Esophagus muscularis mucosa (tissue), 4 donors: ENCODE measurements at regions not wholly inside any gene's neighbourhood (a gene's known extent, or its start where the extent isn't known, plus 50 kb on each side); places are given as distances from the start of the nearest gene placed in this dataset.

ENCODE experiments used
- DNase-seq: peaks from one replicate; pipeline ENCODE4 v3.0.0-alpha.2; 2017; ENCODE audit errors: extremely low spot score
- H3K27ac ChIP-seq, 4 donors: fragments of 200-600 bp; sonication (generic); replicated peaks in 1 of 4; 1 replicate in 3 of 4; 2 replicates in 1 of 4; pipeline ENCODE4 v1.5.1; 2016 to 2019; ENCODE audit warnings: mild to moderate bottlenecking in 1 of 4
- H3K27me3 ChIP-seq, 4 donors: fragments of 200-600 bp; sonication (generic); one replicate each; pipeline versions ENCODE4 v1.5.1 to v1.6.0; 2016 to 2019
- H3K36me3 ChIP-seq, 4 donors: fragments of 200-600 bp; sonication (generic); one replicate each; pipeline ENCODE4 v1.5.1; 2016 to 2019
- H3K4me1 ChIP-seq, 4 donors: fragments of 200-600 bp; sonication (generic); one replicate each; pipeline ENCODE4 v1.5.1; 2016 to 2019
- H3K4me3 ChIP-seq, 4 donors: fragments of 200-600 bp; sonication (generic); 1 replicate in 2 of 4; 2 replicates in 2 of 4; pipeline ENCODE4 v1.5.1; 2016 to 2019; ENCODE audit warnings: mild to moderate bottlenecking in 4 of 4, moderate library complexity in 1 of 4
- H3K9me3 ChIP-seq, 4 donors: fragments of 200-600 bp; sonication (generic); 1 replicate in 3 of 4; 2 replicates in 1 of 4; pipeline ENCODE4 v1.5.1; 2016 to 2019
- CTCF ChIP-seq, 3 experiments: fragments of 200-600 bp in 2 of 3; fragments of 450-650 bp in 1 of 3; sonication (generic) in 2 of 3; IDR thresholded peaks; one replicate each; pipeline ENCODE4 v1.5.1; 2017 to 2019; ENCODE audit warnings: antibody characterized with exemption in 3 of 3, mild to moderate bottlenecking in 2 of 3, moderate library complexity in 1 of 3
- EP300 ChIP-seq: sonication (generic); formaldehyde crosslinking; IDR thresholded peaks from one replicate; pipeline ENCODE4 v1.6.1; 2017; ENCODE audit warnings: antibody characterized with exemption
- POLR2A ChIP-seq: fragments of 450-650 bp; IDR thresholded peaks from one replicate; pipeline ENCODE4 v1.6.1; 2017; ENCODE audit warnings: antibody characterized with exemption, moderate library complexity, mild to moderate bottlenecking, low read depth
- POLR2AphosphoS5 ChIP-seq, 2 donors: sonication (generic); formaldehyde crosslinking; IDR thresholded peaks; one replicate each; pipeline ENCODE4 v1.6.1; 2017; ENCODE audit warnings: antibody characterized with exemption in 2 of 2
- WGBS: methylation state at CpG from one replicate; pipeline ENCODE4 v1.1.5; 2018; 5-methylcytosine and 5-hydroxymethylcytosine counted together
- intact Hi-C: fragments of 100-400 bp; cut with DNase I; formaldehyde crosslinking; loops from one replicate; pipeline ENCODE4 v1.15.1; 2023

DNA sequence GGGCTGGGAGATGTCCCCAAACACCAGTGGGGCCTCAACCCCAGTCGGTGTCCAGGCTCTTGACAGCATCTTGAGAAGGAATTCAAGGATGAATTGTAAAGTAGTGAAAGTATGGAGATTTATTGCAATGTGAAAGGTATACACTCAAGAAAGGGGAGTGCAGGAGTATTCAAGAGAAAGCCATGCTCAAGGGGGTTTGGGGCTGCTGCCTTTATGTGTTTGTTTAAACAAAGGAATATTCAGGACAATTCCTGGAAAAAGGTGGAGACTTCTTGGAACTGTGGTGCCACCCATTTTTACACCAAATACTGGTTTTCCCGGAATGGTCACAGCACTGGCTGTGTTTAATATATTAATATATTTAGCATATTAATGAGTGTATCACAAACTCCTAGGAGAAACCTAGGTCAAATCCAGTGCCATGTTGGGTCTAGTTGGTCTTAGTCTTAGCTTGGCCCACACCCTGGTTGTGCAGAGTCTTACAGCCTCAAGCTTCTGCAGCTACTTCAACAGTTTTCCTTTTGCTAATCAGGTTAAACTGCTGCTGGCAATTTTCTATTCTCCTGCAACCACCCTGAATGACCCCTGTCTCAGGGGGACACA is 138.5 kb upstream of the TMTC4 start:
- peaks cover 0 to 5% (median 1%) of the 10 kb centered on the region in 4 donors for H3K4me1 ChIP-seq
- no peak for DNase-seq
- no peak overlapping the region for H3K4me3 ChIP-seq
- no peaks in the 10 kb centered on the region for H3K36me3 ChIP-seq
- no peak for TF ChIP-seq EP300
- H3K9me3 ChIP-seq = peaks cover 0 to 8% (median 2%) of the 10 kb centered on the region in 4 donors
- H3K27me3 ChIP-seq = no peaks in the 10 kb centered on the region
- H3K27ac ChIP-seq = no peak overlapping the region
- WGBS = 75% methylated on average over 2 of the region's 2 CpGs
- intact Hi-C loops = no loop called here

DNA sequence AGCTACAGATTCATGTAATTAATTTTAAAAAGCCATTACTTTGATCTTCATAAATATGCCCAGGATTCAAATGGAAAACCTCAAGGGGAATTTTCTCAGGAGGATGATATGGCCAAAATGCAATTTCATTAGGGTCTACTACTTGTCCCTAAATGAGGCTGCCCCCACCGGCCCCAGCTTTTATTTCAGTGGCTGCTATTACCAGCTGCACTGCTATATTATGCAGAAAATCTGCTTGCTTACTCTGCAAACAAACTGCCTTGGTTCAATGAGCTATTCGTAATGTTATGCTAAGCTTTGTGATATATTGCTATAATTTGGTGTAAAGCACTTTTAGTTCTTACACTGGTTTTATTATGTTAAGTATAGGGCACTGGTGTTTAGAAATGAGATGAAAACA is 137.3 kb upstream of the TMTC4 start:
- DNase-seq = no peak
- WGBS = 86% methylated on average over 2 of the region's 2 CpGs
- no peaks in the 10 kb centered on the region for H3K9me3 ChIP-seq
- no peak for TF ChIP-seq EP300
- no peak overlapping the region for H3K27ac ChIP-seq
- no peaks in the 10 kb centered on the region for H3K36me3 ChIP-seq
- intact Hi-C loops = no loop called here
- H3K27me3 ChIP-seq = peaks cover 0 to 1% (median 0%) of the 10 kb centered on the region in 4 donors
- H3K4me1 ChIP-seq = peaks cover 0 to 5% (median 1%) of the 10 kb centered on the region in 4 donors
- H3K4me3 ChIP-seq = no peak overlapping the region

- no peak for DNase-seq
- H3K4me1 ChIP-seq = peaks cover 0 to 5% (median 1%) of the 10 kb centered on the region in 4 donors
- intact Hi-C loops = no loop called here
- peaks cover 0 to 3% (median 0%) of the 10 kb centered on the region in 4 donors for H3K27me3 ChIP-seq
- no peak overlapping the region for H3K27ac ChIP-seq
- H3K9me3 ChIP-seq = no peaks in the 10 kb centered on the region
- WGBS = 78% methylated on average over 14 of the region's 14 CpGs
- TF ChIP-seq POLR2AphosphoS5 (IDR thresholded peaks at IDR 0.05) = no peak
- TF ChIP-seq POLR2A = no peak
- no peak overlapping the region for H3K4me3 ChIP-seq
- H3K36me3 ChIP-seq = no peaks in the 10 kb centered on the region
Observed at GRCh38 chr13:100811024-100811865, 136.7 kb upstream of the TMTC4 start.

DNA sequence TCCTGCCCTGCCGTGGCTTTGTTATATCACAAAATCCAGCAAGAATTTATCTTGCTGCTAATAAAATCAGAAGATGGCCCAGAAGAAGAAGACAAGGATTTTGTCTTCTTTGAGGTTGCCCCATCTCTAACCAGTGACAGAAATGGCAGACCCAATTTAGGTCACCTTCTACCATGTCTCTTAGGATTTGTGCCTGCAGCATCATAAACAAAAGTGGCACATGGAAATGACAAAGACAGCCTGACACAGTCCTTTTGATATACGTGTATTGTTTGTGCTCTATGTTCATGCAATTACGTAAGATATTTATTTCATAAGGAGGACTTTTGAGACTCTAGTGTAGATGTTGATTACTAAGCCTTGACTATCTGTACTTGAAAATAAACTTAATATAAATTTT is 135.9 kb upstream of the TMTC4 start:
- intact Hi-C loops = no loop called here
- Histone ChIP-seq H3K9me3 (no peaks in the 10 kb centered on the region), H3K4me1 (peaks cover 0 to under 1% (median 0%) of the 10 kb centered on the region in 4 donors), H3K27ac (no peak overlapping the region), H3K36me3 (no peaks in the 10 kb centered on the region), H3K27me3 (peaks cover 0 to 3% (median 0%) of the 10 kb centered on the region in 4 donors), H3K4me3 (no peak overlapping the region)
- WGBS = 86% methylated on average over 3 of the region's 3 CpGs
- no peak for TF ChIP-seq POLR2AphosphoS5 (IDR thresholded peaks at IDR 0.05)
- TF ChIP-seq EP300 = no peak
- no peak for DNase-seq

GRCh38 chr13:100809856-100810255 is 135.3 kb upstream of the TMTC4 start:
- no peaks in the 10 kb centered on the region for H3K36me3 ChIP-seq
- DNase-seq = no peak
- no peaks in the 10 kb centered on the region for H3K9me3 ChIP-seq
- H3K27me3 ChIP-seq = peaks cover 0 to 3% (median 0%) of the 10 kb centered on the region in 4 donors
- WGBS = 56% methylated on average over 3 of the region's 3 CpGs
- no peak overlapping the region for H3K27ac ChIP-seq
- TF ChIP-seq EP300 = no peak
- TF ChIP-seq CTCF (IDR thresholded peaks at IDR 0.05) = no peak
- TF ChIP-seq POLR2A = no peak
- H3K4me1 ChIP-seq = no peaks in the 10 kb centered on the region
- H3K4me3 ChIP-seq = no peak overlapping the region
- intact Hi-C loops = no loop called here

GRCh38 chr13:100809129-100809390 is 134.5 kb upstream of the TMTC4 start:
- Histone ChIP-seq H3K4me3 (no peak overlapping the region), H3K4me1 (no peaks in the 10 kb centered on the region), H3K9me3 (no peaks in the 10 kb centered on the region), H3K27ac (no peak overlapping the region), H3K36me3 (no peaks in the 10 kb centered on the region), H3K27me3 (peaks cover 0 to 3% (median 0%) of the 10 kb centered on the region in 4 donors)
- 80% methylated on average over 2 of the region's 2 CpGs for WGBS
- intact Hi-C loops = no loop called here
- TF ChIP-seq POLR2AphosphoS5 (IDR thresholded peaks at IDR 0.05) (no peak), EP300 (no peak), CTCF (IDR thresholded peaks at IDR 0.05) (no peak), POLR2A (no peak)
- DNase-seq = no peak
